NCI-H146 treated with DMSO at 0.1 percent for 48 hours (cell line): ENCODE measurements at regions not wholly inside any gene's neighbourhood (a gene's known extent, or its start where the extent isn't known, plus 50 kb on each side); places are given as distances from the start of the nearest gene placed in this dataset.
"Not testable (repeated sequence)": the region's sequence is repeated elsewhere in the genome, so short reads cannot be mapped to it uniquely, and the experiment has no call there.

Source experiments
- DNase-seq: peaks from one replicate; lab custom pipeline; 2025; ENCODE audit not compliant: unreplicated experiment; lab: John Stamatoyannopoulos, UW

GRCh38 chr17:63075969-63076368 lies 109.9 kb downstream of the TANC2 start:
- no peak for DNase-seq

DNA sequence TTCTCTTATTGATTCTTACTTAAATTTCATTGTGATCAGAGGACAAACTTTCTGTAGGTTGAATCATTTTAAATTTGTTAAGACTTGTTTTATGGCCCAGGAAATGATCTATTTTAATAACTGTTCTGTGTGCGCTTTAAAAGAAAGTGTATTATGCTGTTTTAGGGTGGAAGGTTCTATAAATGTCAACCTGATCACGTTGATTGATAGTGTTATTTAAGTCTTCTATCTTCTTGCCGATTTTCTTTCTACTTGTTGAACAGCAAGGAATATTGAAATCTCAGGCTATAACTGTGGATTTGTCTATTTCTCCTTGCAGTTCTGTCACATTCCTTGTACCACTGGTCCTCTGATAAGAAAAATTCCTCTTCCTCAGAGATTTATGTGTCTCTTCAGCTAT lies 112.7 kb downstream of the TANC2 start:
- DNase-seq = no peak

DNA sequence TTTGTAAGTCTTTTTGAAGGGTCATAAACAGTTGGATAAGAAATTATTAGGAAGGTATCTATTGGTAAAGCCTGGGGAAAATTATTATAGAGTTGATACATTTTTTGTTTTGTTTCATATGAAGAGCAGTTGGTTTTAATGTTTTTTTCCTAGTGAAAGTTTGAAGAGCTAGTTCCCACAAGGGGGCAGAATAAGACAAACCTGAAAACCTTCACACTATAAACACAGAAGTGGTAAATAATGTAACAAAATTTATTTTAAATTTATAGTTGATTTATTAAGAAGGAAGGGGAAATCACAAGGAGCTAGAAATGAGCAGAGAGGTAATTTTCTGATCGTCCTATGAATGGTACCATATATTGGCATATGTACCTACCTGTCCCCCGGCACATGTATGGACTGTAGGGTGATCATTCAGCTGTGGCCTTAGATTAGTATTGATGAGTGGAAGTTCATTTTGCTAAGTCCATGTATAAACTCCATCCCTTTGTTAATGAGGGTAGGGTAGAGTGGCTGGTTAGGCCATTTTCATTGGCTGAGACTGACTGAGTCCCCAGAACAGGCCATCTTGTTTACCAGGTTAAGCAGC lies 116.3 kb downstream of the TANC2 start:
- peak; percentile 1 for DNase-seq

GRCh38 chr17:63082952-63083351 lies 116.9 kb downstream of the TANC2 start:
- DNase-seq = peak; percentile 7

DNA sequence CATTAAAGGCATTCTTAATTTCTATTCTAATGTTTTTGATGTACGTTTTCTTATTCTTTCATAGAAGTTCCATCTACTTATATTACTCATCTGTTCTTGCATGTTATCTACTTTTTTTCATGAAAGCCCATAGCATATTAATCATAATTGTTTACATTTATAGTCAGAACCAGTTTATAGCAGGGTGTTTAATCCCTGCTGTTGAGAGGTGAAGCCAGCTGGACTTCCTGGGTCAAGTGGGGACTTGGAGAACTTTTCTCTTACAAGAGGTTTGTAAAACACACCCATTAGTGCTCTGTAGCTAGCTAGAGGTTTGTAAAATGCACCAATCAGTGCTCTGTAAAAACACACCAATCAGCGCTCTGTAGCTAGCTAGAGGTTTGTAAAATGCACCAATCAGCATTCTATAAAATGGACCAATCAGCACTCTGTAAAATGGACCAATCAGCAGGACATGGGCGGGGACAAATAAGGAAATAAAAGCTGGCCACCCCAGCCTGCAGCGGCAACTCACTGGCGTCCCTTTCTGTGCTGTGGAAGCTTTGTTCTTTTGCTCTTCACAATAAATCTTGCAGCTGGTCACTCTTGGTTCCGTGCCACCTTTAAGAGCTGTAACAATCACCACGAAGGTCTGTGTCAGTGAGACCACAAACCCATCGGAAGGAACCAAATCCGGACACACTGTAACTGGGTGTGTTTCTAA lies 120.6 kb downstream of the TANC2 start:
- DNase-seq = no peak

DNA sequence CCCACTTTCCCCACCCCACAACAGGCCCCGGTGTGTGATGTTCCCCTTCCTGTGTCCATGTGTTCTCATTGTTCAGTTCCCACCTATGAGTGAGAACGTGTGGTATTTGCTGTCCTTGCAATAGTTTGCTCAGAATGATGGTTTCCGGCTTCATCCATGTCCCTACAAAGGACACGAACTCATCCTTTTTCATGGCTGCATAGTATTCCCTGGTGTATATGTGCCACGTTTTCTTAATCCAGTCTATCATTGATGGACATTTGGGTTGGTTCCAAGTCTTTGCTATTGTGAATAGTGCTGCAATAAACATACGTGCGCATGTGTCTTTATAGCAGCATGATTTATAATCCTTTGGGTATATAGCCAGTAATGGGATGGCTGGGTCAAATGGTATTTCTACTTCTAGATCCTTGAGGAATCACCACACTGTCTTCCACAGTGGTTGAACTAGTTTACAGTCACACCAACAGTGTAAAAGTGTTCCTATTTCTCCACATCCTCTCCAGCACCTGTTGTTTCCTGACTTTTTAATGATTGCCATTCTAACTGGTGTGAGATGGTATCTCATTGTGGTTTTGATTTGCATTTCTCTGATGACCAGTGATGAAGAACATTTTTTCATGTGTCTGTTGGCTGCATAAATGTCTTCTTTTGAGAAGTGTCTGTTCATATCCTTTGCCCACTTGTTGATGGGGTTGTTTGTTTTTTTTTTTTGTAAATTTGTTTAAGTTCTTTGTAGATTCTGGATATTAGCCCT lies 124.5 kb downstream of the TANC2 start:
- DNase-seq = not testable (repeated sequence)

- not testable (repeated sequence) for DNase-seq
Observed at GRCh38 chr17:63091909-63092308, 125.9 kb downstream of the TANC2 start.

DNA sequence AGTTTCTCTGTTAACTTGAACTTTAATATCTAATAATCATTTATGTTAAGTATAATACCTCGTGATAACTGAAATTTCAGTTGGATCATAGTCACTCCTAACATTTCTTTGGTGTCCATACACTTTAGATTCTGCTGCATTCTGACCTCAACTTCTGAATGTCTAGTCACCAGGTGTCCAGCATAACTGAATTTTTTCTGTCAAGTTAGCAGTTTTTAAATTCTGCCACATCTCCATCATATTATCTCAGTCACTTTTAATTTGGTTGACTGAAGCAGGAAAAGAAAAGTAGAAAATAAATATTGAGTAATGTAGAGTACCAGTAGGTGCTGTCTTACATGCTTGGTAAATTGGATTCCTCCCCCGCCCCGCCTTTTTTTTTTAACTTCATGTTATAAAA lies 128.6 kb downstream of the TANC2 start:
- no peak for DNase-seq

- DNase-seq = no peak
Observed at GRCh38 chr17:63095459-63095858, 129.4 kb downstream of the TANC2 start.

DNA sequence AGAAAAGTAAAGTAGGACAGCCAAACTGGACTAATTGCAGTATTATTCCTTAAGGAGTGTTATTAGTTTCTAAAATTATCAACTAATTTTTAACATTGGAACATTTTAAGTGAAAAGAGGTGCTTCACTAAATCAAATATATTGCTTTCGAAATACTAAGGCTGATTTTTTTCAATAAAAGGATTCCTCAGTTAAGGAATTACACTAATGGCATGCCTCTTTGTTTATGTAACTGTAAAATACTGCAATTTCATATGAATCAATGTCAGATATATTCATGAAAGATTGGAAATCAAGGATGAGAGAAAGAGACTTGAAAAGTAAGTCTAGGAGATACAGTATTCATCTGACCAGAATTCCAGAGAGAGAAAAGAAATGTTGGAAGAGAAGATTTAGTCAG lies 129.8 kb downstream of the TANC2 start:
- no peak for DNase-seq

DNA sequence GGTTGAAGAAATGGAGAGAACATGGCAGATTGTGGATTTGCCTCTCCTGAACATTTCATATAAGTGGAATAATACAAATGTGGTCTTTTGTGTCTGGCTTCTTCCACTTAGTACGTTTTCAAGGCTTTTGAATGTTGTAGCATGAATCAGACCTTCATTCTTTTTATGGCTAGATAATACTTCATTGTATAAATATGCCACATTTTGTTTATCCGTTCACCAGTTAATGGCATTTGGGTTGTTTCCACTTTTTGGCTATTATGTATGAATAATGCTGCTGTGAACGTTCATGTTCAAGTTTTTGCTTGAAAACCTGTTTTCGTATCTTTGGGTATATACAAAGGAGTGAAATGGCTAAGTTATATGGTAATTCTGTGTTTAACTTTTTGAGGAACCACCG lies 130.4 kb downstream of the TANC2 start:
- DNase-seq = no peak

GRCh38 chr17:63099425-63099824 lies 133.4 kb downstream of the TANC2 start:
- no peak for DNase-seq

- no peak for DNase-seq
Observed at GRCh38 chr17:63102034-63102433, 136.0 kb downstream of the TANC2 start.

- no peak for DNase-seq
Observed at GRCh38 chr17:63106050-63106449, 140.0 kb downstream of the TANC2 start.

- DNase-seq = no peak
Observed at GRCh38 chr17:63109661-63110060, 143.6 kb downstream of the TANC2 start.

- no peak for DNase-seq
Observed at GRCh38 chr17:63113167-63113566, 147.1 kb downstream of the TANC2 start.

DNA sequence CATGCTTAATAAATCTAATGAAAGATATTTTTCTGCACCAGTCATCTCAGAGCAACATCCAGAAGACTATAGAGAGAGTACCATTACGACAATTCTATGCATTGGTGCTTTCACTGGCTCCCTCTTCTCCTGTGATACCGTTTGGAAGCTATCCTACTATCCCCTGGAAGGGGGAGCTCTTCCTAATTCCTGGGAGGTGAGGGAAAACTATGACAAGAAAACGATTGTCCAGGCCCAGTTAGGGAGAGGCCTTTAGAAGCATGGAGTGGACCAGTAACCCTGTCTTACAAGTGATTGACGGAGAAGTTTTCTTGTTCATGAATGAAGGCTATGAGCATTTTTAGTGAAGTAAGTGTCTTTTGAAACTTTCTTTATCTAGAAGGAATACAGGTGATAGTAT lies 150.2 kb downstream of the TANC2 start:
- DNase-seq = no peak

DNA sequence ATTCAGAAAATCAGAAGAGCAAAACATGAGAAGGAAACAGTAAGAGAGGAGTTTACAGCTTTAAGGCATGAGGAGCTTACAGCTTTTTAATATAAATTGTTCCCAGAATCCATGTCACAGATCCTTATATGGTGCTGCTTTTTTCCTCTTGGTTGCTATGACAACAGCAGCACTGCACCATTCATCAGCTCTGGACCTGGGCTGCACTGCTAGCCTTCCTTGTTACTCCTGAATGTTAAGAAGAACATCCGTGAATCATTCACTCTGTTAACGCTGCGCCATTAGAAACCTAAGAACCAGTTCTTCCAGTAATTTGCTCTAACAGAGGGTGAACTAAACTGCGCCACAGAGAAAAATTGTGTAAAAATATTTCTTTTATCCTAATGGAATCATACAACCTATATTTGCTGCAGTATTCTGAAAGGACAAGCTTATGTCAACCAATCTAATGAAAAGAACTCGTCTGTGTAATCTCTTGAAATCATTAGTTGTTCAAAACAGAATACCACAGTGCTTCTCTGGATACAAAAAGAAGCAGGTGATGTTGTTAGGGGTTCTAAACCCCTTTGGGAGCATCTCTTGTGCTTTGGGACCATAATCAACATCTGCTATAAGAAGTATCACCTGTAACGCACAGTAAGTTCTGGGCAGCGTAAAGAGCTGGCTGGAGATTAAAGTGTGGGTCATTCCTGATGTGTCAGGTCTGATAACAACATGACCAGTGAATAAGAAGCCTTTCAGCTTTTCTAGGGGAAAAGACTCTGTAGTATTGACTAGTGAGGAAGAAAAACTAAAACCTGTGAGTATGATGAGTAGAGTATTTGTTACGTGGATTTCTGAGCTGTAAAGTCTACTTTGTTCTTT lies 151.2 kb downstream of the TANC2 start:
- DNase-seq = no peak

- DNase-seq = no peak
Observed at GRCh38 chr17:63120406-63120805, 154.4 kb downstream of the TANC2 start.

GRCh38 chr17:63124536-63124935 lies 158.5 kb downstream of the TANC2 start:
- DNase-seq = no peak

DNA sequence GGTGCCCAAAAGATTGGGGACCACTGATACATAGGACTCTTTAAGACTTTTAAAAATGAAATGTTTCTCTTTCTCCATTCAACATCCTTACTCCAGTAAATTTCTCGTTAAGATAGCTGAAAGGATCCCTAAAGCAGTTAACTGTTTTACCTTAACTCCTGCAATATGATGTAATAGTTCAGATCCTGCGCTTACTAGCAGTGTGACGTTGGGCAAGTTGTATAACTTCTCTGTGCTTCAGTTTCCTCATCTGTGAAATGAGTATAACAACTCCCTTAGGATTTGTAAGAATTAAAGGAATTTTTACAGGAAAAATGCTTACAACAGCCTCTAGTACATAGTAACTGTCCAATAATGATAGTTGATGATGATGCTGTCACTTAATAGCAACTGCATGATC lies 158.9 kb downstream of the TANC2 start:
- DNase-seq = no peak
